ENCODE measurements at regions not wholly inside any gene's neighbourhood (a gene's known extent, or its start where the extent isn't known, plus 50 kb on each side); places are given as distances from the start of the nearest gene placed in this dataset.

DNA sequence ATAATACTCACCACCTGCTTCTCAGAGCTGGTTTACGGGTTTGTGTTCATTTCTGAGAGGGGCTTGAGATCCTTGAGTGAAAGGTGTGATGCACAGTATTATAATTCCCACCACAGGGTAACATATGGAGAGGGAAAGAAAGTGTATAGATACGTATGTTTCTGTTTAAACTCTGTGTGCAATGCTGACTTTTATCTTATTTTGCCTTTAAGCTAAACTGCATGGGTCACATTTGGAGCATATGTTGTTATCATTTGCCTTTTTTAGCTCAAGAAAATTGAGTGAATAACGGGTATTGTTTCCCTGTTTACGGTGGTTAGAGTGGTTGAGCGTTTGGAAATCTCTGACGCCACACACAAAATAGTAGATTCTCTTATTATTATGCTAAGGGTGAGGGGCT is 191.1 kb upstream of the NFIA start:
- TF ChIP-seq, protein P1, sequence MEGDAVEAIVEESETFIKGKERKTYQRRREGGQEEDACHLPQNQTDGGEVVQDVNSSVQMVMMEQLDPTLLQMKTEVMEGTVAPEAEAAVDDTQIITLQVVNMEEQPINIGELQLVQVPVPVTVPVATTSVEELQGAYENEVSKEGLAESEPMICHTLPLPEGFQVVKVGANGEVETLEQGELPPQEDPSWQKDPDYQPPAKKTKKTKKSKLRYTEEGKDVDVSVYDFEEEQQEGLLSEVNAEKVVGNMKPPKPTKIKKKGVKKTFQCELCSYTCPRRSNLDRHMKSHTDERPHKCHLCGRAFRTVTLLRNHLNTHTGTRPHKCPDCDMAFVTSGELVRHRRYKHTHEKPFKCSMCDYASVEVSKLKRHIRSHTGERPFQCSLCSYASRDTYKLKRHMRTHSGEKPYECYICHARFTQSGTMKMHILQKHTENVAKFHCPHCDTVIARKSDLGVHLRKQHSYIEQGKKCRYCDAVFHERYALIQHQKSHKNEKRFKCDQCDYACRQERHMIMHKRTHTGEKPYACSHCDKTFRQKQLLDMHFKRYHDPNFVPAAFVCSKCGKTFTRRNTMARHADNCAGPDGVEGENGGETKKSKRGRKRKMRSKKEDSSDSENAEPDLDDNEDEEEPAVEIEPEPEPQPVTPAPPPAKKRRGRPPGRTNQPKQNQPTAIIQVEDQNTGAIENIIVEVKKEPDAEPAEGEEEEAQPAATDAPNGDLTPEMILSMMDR (IDR thresholded peaks at IDR 0.05): no peak
- TF ChIP-seq ZFX (IDR thresholded peaks at IDR 0.05; ENCODE audit: borderline replicate concordance): no peak
